Breast epithelium (tissue), 4 donors: ENCODE measurements at regions not wholly inside any gene's neighbourhood (a gene's known extent, or its start where the extent isn't known, plus 50 kb on each side); places are given as distances from the start of the nearest gene placed in this dataset.

Experiments used
- DNase-seq, 2 donors: peaks; one replicate each; pipeline ENCODE4 v3.0.0-alpha.2; 2019; ENCODE audit warnings: low spot score in 2 of 2
- H3K27ac ChIP-seq, 2 donors: fragments of 200-600 bp; sonication (generic) in 1 of 2; one replicate each; pipeline ENCODE4 v1.5.1; 2016 to 2019; ENCODE audit warnings: mild to moderate bottlenecking in 1 of 2
- H3K27me3 ChIP-seq, 2 donors: fragments of 200-600 bp; sonication (generic) in 1 of 2; one replicate each; pipeline versions ENCODE4 v1.5.1 to v1.6.0; 2017 to 2019; ENCODE audit warnings: control low read depth in 1 of 2, mild to moderate bottlenecking in 1 of 2
- H3K36me3 ChIP-seq: fragments of 200-600 bp; one replicate; pipeline ENCODE4 v1.5.1; 2019
- H3K4me1 ChIP-seq, 2 donors: fragments of 200-600 bp; sonication (generic); one replicate each; pipeline ENCODE4 v1.5.1; 2016 to 2019; ENCODE audit warnings: control low read depth in 1 of 2
- H3K4me3 ChIP-seq, 3 donors: fragments of 200-600 bp; sonication (generic); 1 replicate in 2 of 3; 2 replicates in 1 of 3; pipeline ENCODE4 v1.5.1; 2016 to 2019; ENCODE audit warnings: mild to moderate bottlenecking in 3 of 3, moderate library complexity in 2 of 3
- H3K9me3 ChIP-seq, 2 donors: fragments of 200-600 bp; sonication (generic) in 1 of 2; one replicate each; pipeline ENCODE4 v1.5.1; 2016 to 2019; ENCODE audit warnings: control low read depth in 1 of 2
- POLR2A ChIP-seq: fragments of 450-650 bp; IDR thresholded peaks from one replicate; pipeline ENCODE4 v1.6.1; 2016; ENCODE audit warnings: antibody characterized with exemption, mild to moderate bottlenecking, moderate library complexity
- POLR2AphosphoS5 ChIP-seq, 3 donors: sonication (generic); formaldehyde crosslinking; IDR thresholded peaks; one replicate each; pipeline ENCODE4 v1.6.1; 2017; ENCODE audit warnings: antibody characterized with exemption in 3 of 3
- intact Hi-C: fragments of 100-400 bp; cut with DNase I; formaldehyde crosslinking; loops from one replicate; pipeline ENCODE4 v1.15.1; 2023; ENCODE audit warnings: low total_unique reads
- TF ChIP-seq, protein P1 (sequence below), 3 donors: fragments of 450-650 bp; IDR thresholded peaks; one replicate each; pipeline ENCODE4 v1.5.1; 2016 to 2017; ENCODE audit warnings: antibody characterized with exemption in 3 of 3, mild to moderate bottlenecking in 3 of 3, moderate library complexity in 3 of 3

DNA sequence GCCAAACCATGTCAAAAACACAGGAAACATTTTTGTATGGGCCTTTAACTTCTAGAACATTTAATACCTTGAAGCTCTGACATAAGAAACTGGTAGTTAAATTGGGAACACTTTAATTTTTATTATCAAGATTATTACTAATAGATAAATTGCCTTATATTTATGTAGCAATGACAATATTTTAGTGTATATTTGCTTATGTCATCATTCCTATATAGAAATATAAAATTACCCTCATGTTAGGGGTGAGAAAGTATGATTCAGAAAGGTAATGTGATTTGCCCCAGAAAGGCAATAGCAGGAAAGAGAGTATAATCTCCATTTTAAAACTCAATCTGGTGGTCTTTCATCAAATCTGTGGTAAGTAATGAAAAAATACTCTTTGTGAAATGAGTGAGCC is 147.4 kb downstream of the IL15 start:
- H3K4me3 ChIP-seq, result no peak overlapping the region
- TF ChIP-seq, protein P1, sequence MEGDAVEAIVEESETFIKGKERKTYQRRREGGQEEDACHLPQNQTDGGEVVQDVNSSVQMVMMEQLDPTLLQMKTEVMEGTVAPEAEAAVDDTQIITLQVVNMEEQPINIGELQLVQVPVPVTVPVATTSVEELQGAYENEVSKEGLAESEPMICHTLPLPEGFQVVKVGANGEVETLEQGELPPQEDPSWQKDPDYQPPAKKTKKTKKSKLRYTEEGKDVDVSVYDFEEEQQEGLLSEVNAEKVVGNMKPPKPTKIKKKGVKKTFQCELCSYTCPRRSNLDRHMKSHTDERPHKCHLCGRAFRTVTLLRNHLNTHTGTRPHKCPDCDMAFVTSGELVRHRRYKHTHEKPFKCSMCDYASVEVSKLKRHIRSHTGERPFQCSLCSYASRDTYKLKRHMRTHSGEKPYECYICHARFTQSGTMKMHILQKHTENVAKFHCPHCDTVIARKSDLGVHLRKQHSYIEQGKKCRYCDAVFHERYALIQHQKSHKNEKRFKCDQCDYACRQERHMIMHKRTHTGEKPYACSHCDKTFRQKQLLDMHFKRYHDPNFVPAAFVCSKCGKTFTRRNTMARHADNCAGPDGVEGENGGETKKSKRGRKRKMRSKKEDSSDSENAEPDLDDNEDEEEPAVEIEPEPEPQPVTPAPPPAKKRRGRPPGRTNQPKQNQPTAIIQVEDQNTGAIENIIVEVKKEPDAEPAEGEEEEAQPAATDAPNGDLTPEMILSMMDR (IDR thresholded peaks at IDR 0.05), result no peak
- TF ChIP-seq POLR2AphosphoS5 (IDR thresholded peaks at IDR 0.05) (no peak), POLR2A (no peak)
- H3K27me3 ChIP-seq, result no peaks in the 10 kb centered on the region
- no peak overlapping the region for H3K27ac ChIP-seq
- no peak for DNase-seq
- intact Hi-C loops, result loop anchor here (10.0 kb wide), 1 partner anchor 849 kb away; no protein-coding TSS in a partner anchor
- H3K4me1 ChIP-seq, result no peaks in the 10 kb centered on the region
- no peaks in the 10 kb centered on the region for H3K36me3 ChIP-seq
- H3K9me3 ChIP-seq, result no peaks in the 10 kb centered on the region

DNA sequence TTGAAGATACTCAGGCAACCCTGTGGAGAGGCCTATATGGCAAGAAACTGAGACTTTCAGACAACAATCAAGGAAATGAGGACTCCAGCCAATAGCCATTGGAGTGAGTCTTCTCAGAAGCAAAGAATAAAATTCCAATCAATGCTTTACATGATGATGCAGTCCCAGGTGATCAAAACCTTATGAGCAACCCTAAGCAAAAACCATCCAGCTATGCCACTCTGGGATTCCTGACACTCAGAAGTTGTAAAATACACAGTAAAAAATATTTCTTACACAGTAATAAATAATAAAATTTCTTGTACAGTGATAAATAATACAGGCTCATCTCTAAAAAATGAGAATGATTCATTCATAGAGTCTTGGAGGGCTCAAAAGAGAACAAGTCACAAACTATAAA is 150.6 kb downstream of the IL15 start:
- Histone ChIP-seq H3K9me3 (no peaks in the 10 kb centered on the region), H3K27ac (no peak overlapping the region), H3K27me3 (no peaks in the 10 kb centered on the region), H3K4me1 (no peaks in the 10 kb centered on the region), H3K36me3 (no peaks in the 10 kb centered on the region), H3K4me3 (no peak overlapping the region)
- no peak for TF ChIP-seq POLR2A
- TF ChIP-seq, protein P1 (IDR thresholded peaks at IDR 0.05), result no peak
- no peak for TF ChIP-seq POLR2AphosphoS5 (IDR thresholded peaks at IDR 0.05)
- intact Hi-C loops, result loop anchor here (10.0 kb wide), 1 partner anchor 852 kb away; no protein-coding TSS in a partner anchor
- DNase-seq, result no peak

DNA sequence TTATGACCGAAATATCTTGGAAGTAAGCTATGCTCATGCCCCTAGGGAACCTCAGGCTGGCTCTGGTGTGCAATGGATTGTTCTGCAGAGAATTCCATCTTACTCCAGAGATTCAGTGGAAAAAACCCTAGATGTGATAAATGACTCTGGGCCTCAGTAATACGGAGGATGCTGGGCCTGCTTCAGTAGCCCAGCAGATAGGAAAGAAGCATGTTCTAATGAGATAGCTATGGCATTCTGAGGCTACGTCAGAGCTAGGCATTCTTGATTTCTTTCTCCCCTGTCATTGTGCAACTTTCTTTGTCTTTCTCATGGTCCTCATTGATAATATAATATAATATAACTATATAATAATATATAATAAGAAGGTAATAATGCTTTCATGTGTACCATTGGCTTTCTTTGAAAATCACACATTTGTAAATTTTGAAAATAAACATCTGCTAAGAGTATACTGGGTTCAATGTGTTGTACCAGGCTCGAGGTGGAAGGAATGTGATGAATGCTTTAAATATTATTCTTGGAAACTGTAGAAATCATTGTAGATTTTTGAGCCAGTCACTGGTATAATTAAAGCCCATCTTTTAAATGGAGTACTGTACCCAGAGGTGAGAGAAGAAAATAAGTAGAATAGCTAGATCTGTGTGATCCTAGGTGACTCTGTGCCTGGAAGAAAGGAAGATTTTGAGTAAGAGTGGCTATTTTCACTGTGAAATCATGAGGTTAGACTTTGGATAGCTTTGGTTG is 152.0 kb downstream of the IL15 start:
- Histone ChIP-seq H3K4me3 (no peak overlapping the region), H3K36me3 (no peaks in the 10 kb centered on the region), H3K27me3 (no peaks in the 10 kb centered on the region), H3K4me1 (no peaks in the 10 kb centered on the region), H3K27ac (no peak overlapping the region), H3K9me3 (no peaks in the 10 kb centered on the region)
- no peak for DNase-seq
- intact Hi-C loops, result loop anchor here (10.0 kb wide), 1 partner anchor 854 kb away; no protein-coding TSS in a partner anchor
- TF ChIP-seq POLR2A, result no peak
- TF ChIP-seq, protein P1 (IDR thresholded peaks at IDR 0.05), result no peak
- TF ChIP-seq POLR2AphosphoS5 (IDR thresholded peaks at IDR 0.05), result no peak

DNA sequence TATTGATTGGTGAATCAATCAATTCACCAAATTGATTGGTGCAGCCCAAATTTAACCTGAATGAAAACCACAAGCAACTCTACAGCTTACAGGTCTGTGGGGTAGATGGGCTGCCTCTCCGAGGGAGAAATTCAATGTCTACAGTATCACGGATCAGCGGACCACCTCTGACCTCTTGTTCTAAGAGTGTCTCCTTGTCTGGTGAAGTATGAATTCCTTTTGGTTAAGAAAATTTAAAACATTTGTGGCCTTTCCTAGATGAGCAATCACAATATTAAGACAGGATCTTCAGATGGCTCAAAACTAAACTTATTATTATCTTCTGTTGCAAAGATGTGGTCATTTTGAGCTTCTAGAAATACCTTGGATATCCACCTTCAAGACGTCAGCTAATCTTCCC is 153.3 kb downstream of the IL15 start:
- TF ChIP-seq, protein P1 (IDR thresholded peaks at IDR 0.05), result no peak
- TF ChIP-seq POLR2AphosphoS5 (IDR thresholded peaks at IDR 0.05) (no peak), POLR2A (no peak)
- no peaks in the 10 kb centered on the region for H3K9me3 ChIP-seq
- intact Hi-C loops, result loop anchor here (10.0 kb wide), 1 partner anchor 855 kb away; no protein-coding TSS in a partner anchor
- H3K36me3 ChIP-seq, result no peaks in the 10 kb centered on the region
- no peaks in the 10 kb centered on the region for H3K27me3 ChIP-seq
- no peak overlapping the region for H3K4me3 ChIP-seq
- H3K4me1 ChIP-seq, result no peaks in the 10 kb centered on the region
- no peak overlapping the region for H3K27ac ChIP-seq
- no peak for DNase-seq

DNA sequence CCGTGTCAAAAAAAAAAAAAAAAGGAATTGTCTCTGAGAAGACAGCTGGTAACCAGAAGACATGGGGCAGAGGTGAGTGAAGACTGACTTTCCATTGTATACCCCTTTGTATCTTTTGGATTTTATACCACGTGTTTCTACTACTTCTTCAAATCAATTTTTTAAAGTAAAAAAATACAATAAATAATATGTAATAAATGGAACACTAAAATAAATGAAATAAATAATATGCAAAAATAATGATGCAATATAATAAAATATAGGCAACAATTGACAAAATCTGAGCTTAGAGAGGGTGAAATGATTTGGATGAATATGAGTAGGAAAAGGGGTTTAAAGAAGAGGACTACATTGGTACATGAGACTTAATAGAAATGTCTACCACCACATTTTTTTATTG is 155.8 kb downstream of the IL15 start:
- no peak overlapping the region for H3K27ac ChIP-seq
- H3K4me1 ChIP-seq, result no peaks in the 10 kb centered on the region
- no peak overlapping the region for H3K4me3 ChIP-seq
- H3K27me3 ChIP-seq, result no peaks in the 10 kb centered on the region
- H3K36me3 ChIP-seq, result no peaks in the 10 kb centered on the region
- TF ChIP-seq POLR2AphosphoS5 (IDR thresholded peaks at IDR 0.05) (no peak), POLR2A (no peak)
- TF ChIP-seq, protein P1 (IDR thresholded peaks at IDR 0.05), result no peak
- no peak for DNase-seq
- no peaks in the 10 kb centered on the region for H3K9me3 ChIP-seq
- intact Hi-C loops, result no loop called here
